Esophagus muscularis mucosa (tissue), 4 donors: ENCODE measurements at regions not wholly inside any gene's neighbourhood (a gene's known extent, or its start where the extent isn't known, plus 50 kb on each side); places are given as distances from the start of the nearest gene placed in this dataset.
"Not testable (repeated sequence)": the region's sequence is repeated elsewhere in the genome, so short reads cannot be mapped to it uniquely, and the experiment has no call there.

Experiments used
- CTCF ChIP-seq, 3 experiments: fragments of 200-600 bp in 2 of 3; fragments of 450-650 bp in 1 of 3; sonication (generic) in 2 of 3; IDR thresholded peaks; one replicate each; pipeline ENCODE4 v1.5.1; 2017 to 2019; ENCODE audit warnings: antibody characterized with exemption in 3 of 3, mild to moderate bottlenecking in 2 of 3, moderate library complexity in 1 of 3
- EP300 ChIP-seq: sonication (generic); formaldehyde crosslinking; IDR thresholded peaks from one replicate; pipeline ENCODE4 v1.6.1; 2017; ENCODE audit warnings: antibody characterized with exemption
- POLR2A ChIP-seq: fragments of 450-650 bp; IDR thresholded peaks from one replicate; pipeline ENCODE4 v1.6.1; 2017; ENCODE audit warnings: antibody characterized with exemption, moderate library complexity, mild to moderate bottlenecking, low read depth
- POLR2AphosphoS5 ChIP-seq, 2 donors: sonication (generic); formaldehyde crosslinking; IDR thresholded peaks; one replicate each; pipeline ENCODE4 v1.6.1; 2017; ENCODE audit warnings: antibody characterized with exemption in 2 of 2

DNA sequence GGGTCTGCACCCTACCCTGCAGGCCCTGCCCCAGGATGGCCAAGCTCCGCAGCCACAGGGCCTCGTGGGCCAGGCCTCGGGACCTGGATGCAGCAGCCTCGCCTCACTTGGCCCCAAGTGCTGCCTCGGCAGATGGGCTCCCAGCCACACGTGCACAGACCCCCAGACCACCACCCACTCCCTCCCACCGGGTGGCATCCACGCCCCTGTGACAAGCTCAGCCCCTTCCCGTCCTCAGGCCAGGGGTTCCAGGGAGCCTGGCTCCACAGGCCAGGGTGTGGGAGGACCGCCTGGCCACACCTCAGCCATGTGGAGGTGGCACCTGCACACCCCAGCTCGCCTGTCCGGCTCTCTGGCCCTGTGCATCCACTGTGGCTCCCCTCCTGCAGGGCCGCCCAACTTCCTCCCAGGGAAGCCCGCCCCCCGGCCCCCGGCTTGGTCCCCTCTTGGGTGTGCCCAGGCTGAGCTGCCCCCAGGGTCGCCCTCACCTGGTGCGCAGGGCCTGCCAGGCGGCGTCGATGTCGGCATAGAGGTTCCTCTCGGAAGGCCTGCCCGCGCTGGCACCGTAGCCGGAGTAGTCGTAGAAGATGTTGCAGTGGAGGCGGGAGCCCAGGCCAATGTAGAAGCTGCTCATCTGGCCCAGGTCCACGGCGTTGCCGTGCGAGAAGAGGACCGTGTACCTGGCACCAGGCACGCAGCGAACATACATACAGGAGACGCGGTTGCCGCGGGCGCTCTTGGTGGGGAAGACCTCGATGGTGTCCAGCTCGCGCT lies 127.4 kb upstream of the VPREB1 start:
- not testable (repeated sequence) for TF ChIP-seq POLR2A; CTCF (IDR thresholded peaks at IDR 0.05); POLR2AphosphoS5 (IDR thresholded peaks at IDR 0.05); EP300
